ENCODE measurements at regions not wholly inside any gene's neighbourhood (a gene's known extent, or its start where the extent isn't known, plus 50 kb on each side); places are given as distances from the start of the nearest gene placed in this dataset.

DNA sequence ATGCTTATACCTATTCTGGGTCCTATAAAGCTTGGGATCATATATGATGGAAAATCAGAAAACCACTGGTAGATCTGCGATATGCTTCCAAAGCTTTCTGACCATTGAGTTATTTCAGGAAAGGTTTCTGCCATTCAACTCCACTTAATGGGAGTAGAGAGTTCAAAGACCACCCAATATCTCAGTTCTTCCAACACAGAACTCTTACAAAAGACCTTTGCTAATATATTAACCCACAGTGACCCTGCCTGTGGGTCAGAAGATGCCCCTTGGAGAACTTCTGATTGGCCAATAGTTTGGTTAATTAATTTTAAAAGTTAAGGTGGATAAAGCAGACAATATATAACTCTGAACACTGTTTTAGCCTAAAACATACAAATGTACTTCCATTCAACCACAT lies 213.0 kb downstream of the IPO8 start:
- TF ChIP-seq, protein P1, sequence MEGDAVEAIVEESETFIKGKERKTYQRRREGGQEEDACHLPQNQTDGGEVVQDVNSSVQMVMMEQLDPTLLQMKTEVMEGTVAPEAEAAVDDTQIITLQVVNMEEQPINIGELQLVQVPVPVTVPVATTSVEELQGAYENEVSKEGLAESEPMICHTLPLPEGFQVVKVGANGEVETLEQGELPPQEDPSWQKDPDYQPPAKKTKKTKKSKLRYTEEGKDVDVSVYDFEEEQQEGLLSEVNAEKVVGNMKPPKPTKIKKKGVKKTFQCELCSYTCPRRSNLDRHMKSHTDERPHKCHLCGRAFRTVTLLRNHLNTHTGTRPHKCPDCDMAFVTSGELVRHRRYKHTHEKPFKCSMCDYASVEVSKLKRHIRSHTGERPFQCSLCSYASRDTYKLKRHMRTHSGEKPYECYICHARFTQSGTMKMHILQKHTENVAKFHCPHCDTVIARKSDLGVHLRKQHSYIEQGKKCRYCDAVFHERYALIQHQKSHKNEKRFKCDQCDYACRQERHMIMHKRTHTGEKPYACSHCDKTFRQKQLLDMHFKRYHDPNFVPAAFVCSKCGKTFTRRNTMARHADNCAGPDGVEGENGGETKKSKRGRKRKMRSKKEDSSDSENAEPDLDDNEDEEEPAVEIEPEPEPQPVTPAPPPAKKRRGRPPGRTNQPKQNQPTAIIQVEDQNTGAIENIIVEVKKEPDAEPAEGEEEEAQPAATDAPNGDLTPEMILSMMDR (IDR thresholded peaks at IDR 0.05; ENCODE audit: insufficient read depth, low read depth, low read length), result no peak
- TF ChIP-seq EZH2 (IDR thresholded peaks at IDR 0.05; ENCODE audit: insufficient read depth, low read length), result no peak
